ENCODE measurements at regions not wholly inside any gene's neighbourhood (a gene's known extent, or its start where the extent isn't known, plus 50 kb on each side); places are given as distances from the start of the nearest gene placed in this dataset.

GRCh38 chr2:117118994-117119393 is 695.5 kb upstream of the DDX18 start:
- H3K4me2 ChIP-seq (ENCODE audit: insufficient read depth, low read length): no peak overlapping the region
- no peak overlapping the region for H3K9ac ChIP-seq (replicated peaks; ENCODE audit: extremely low read depth, insufficient read depth, low read length)
- no peaks in the 10 kb centered on the region for H3K9me3 ChIP-seq (replicated peaks; ENCODE audit: control insufficient read depth, insufficient read depth, low read length)
- TF ChIP-seq MYC (IDR thresholded peaks at IDR 0.05; ENCODE audit: low read depth, low read length) (no peak), EZH2 (IDR thresholded peaks at IDR 0.05; ENCODE audit: borderline replicate concordance, low read depth, low read length, severe bottlenecking) (no peak), POLR2A (IDR thresholded peaks at IDR 0.05; ENCODE audit: low read depth, low read length) (no peak), CTCF (IDR thresholded peaks at IDR 0.05; ENCODE audit: extremely low read depth in 1 of 2, insufficient read depth in 1 of 2, low read depth in 1 of 2, low read length in 2 of 2) (no peak)
- ChIA-PET POLR2A (no interaction called here), CTCF (no interaction called here)
- H3K9me1 ChIP-seq (replicated peaks; ENCODE audit: control insufficient read depth, extremely low read depth, insufficient read depth, low read length): no peaks in the 10 kb centered on the region
- H3K27ac ChIP-seq (ENCODE audit: insufficient read depth, low read depth, low read length): no peak overlapping the region
- intact Hi-C loops (cut with micrococcal nuclease) (no loop called here), dilution Hi-C loops (cut with MboI; ENCODE audit: extremely low pct_ligation_motif_present, low sequenced_read_pairs) (no loop called here)
- no TSS peak for BruUV-seq (replicated peaks)
- no peaks in the 10 kb centered on the region for H3K4me1 ChIP-seq (ENCODE audit: control insufficient read depth, extremely low read depth, insufficient read depth, low read length)
- no peaks in the 10 kb centered on the region for H3K79me2 ChIP-seq (ENCODE audit: control insufficient read depth, insufficient read depth, low read length)
- no peaks in the 10 kb centered on the region for H3K36me3 ChIP-seq (ENCODE audit: control insufficient read depth in 2 of 2, extremely low read depth in 1 of 2, insufficient read depth in 2 of 2, low read length in 2 of 2)
- no peak for DNase-seq (ENCODE audit: low read depth, low spot score)
- H2AFZ ChIP-seq (ENCODE audit: low read depth, low read length): no peak overlapping the region
- H3K4me3 ChIP-seq (replicated peaks in 1 of 3; ENCODE audit: insufficient read depth in 1 of 3, low read depth in 1 of 3, low read length in 3 of 3): no peak overlapping the region
- H3K27me3 ChIP-seq (ENCODE audit: control insufficient read depth in 2 of 2, insufficient read depth in 2 of 2, low read length in 2 of 2): no peaks in the 10 kb centered on the region
- no peak for FAIRE-seq
- H4K20me1 ChIP-seq (replicated peaks; ENCODE audit: control insufficient read depth, extremely low read depth, insufficient read depth, low read length): no peaks in the 10 kb centered on the region

- TF ChIP-seq EZH2 (IDR thresholded peaks at IDR 0.05; ENCODE audit: borderline replicate concordance, low read depth, low read length, severe bottlenecking): no peak
- TF ChIP-seq FOS (IDR thresholded peaks at IDR 0.05; ENCODE audit: borderline replicate concordance, insufficient read depth, low read length): no peak
- TF ChIP-seq MYC (IDR thresholded peaks at IDR 0.05; ENCODE audit: low read depth, low read length): no peak
- TF ChIP-seq POLR2A (IDR thresholded peaks at IDR 0.05; ENCODE audit: low read depth, low read length): no peak
- no peak for TF ChIP-seq POLR2AphosphoS5 (IDR thresholded peaks at IDR 0.05; ENCODE audit: insufficient read depth, low read depth, low read length)
- no peak for TF ChIP-seq CTCF (IDR thresholded peaks at IDR 0.05; ENCODE audit: extremely low read depth in 1 of 2, insufficient read depth in 1 of 2, low read depth in 1 of 2, low read length in 2 of 2)
- TF ChIP-seq MAX (IDR thresholded peaks at IDR 0.05; ENCODE audit: insufficient read depth, insufficient read length): no peak
- no peak for TF ChIP-seq JUN (IDR thresholded peaks at IDR 0.05; ENCODE audit: borderline replicate concordance, insufficient read depth, insufficient read length, low read depth)
- no peak for TF ChIP-seq GATA2 (IDR thresholded peaks at IDR 0.05; ENCODE audit: insufficient read depth, insufficient read length, low read depth, low read length)
- CTCF ChIA-PET: no interaction called here
- intact Hi-C loops (cut with micrococcal nuclease) (no loop called here), dilution Hi-C loops (cut with MboI; ENCODE audit: extremely low pct_ligation_motif_present, low sequenced_read_pairs) (no loop called here)
- Histone ChIP-seq H3K27me3 (ENCODE audit: control insufficient read depth in 2 of 2, insufficient read depth in 2 of 2, low read length in 2 of 2) (no peaks in the 10 kb centered on the region), H3K9ac (replicated peaks; ENCODE audit: extremely low read depth, insufficient read depth, low read length) (no peak overlapping the region), H2AFZ (ENCODE audit: low read depth, low read length) (no peak overlapping the region), H3K79me2 (ENCODE audit: control insufficient read depth, insufficient read depth, low read length) (no peaks in the 10 kb centered on the region), H3K9me3 (replicated peaks; ENCODE audit: control insufficient read depth, insufficient read depth, low read length) (no peaks in the 10 kb centered on the region), H3K27ac (ENCODE audit: insufficient read depth, low read depth, low read length) (no peak overlapping the region), H3K4me1 (ENCODE audit: control insufficient read depth, extremely low read depth, insufficient read depth, low read length) (no peaks in the 10 kb centered on the region), H4K20me1 (replicated peaks; ENCODE audit: control insufficient read depth, extremely low read depth, insufficient read depth, low read length) (no peaks in the 10 kb centered on the region), H3K9me1 (replicated peaks; ENCODE audit: control insufficient read depth, extremely low read depth, insufficient read depth, low read length) (no peaks in the 10 kb centered on the region), H3K36me3 (ENCODE audit: control insufficient read depth in 2 of 2, extremely low read depth in 1 of 2, insufficient read depth in 2 of 2, low read length in 2 of 2) (no peaks in the 10 kb centered on the region), H3K4me3 (replicated peaks in 1 of 3; ENCODE audit: insufficient read depth in 1 of 3, low read depth in 1 of 3, low read length in 3 of 3) (no peak overlapping the region), H3K4me2 (ENCODE audit: insufficient read depth, low read length) (no peak overlapping the region)
- POLR2A ChIA-PET: no interaction called here
- no TSS peak for BruUV-seq (replicated peaks)
- no peak for FAIRE-seq
- DNase-seq (ENCODE audit: low read depth, low spot score): no peak
Observed at GRCh38 chr2:117123362-117123761, 691.1 kb upstream of the DDX18 start.
